ENCODE measurements at regions not wholly inside any gene's neighbourhood (a gene's known extent, or its start where the extent isn't known, plus 50 kb on each side); places are given as distances from the start of the nearest gene placed in this dataset.

- no peak for DNase-seq (ENCODE audit: low read depth)
- in situ Hi-C loops (cut with HindIII; ENCODE audit: low pct_unique_long_range_greater_than_20kb, low sequenced_read_pairs) = no loop called here
These were observed 81.3 kb upstream of the NAALADL2 start for GRCh38 chr3:174777813-174778212.

GRCh38 chr3:174783502-174783901 is 75.6 kb upstream of the NAALADL2 start:
- no peak for DNase-seq (ENCODE audit: low read depth)
- in situ Hi-C loops (cut with HindIII; ENCODE audit: low pct_unique_long_range_greater_than_20kb, low sequenced_read_pairs) = no loop called here

GRCh38 chr3:174784206-174784934 is 74.8 kb upstream of the NAALADL2 start:
- in situ Hi-C loops (cut with HindIII; ENCODE audit: low pct_unique_long_range_greater_than_20kb, low sequenced_read_pairs) = no loop called here

GRCh38 chr3:174786825-174787224 is 72.3 kb upstream of the NAALADL2 start:
- no peak for DNase-seq (ENCODE audit: low read depth)
- in situ Hi-C loops (cut with HindIII; ENCODE audit: low pct_unique_long_range_greater_than_20kb, low sequenced_read_pairs) = no loop called here

More at GRCh38 chr3:174784206-174784934, 74.8 kb upstream of the NAALADL2 start:
- DNase-seq (ENCODE audit: low read depth) = no peak

GRCh38 chr3:174791161-174791560 is 68.0 kb upstream of the NAALADL2 start:
- no peak for DNase-seq (ENCODE audit: low read depth)
- in situ Hi-C loops (cut with HindIII; ENCODE audit: low pct_unique_long_range_greater_than_20kb, low sequenced_read_pairs) = no loop called here

GRCh38 chr3:174792864-174793263 is 66.3 kb upstream of the NAALADL2 start:
- no peak for DNase-seq (ENCODE audit: low read depth)
- in situ Hi-C loops (cut with HindIII; ENCODE audit: low pct_unique_long_range_greater_than_20kb, low sequenced_read_pairs) = no loop called here

All from Caki2 (cell line).